CD4-positive, alpha-beta T cell (primary cell): ENCODE measurements at regions not wholly inside any gene's neighbourhood (a gene's known extent, or its start where the extent isn't known, plus 50 kb on each side); places are given as distances from the start of the nearest gene placed in this dataset.
"Not testable (repeated sequence)": the region's sequence is repeated elsewhere in the genome, so short reads cannot be mapped to it uniquely, and the experiment has no call there.

Source experiments
- ATAC-seq: fragments of 200-7000 bp; cut with Tn5 transposase; one replicate; pipeline ENCODE4 v1.10.0; 2022; ENCODE audit warnings: mild to moderate bottlenecking; ENCODE audit not compliant: poor library complexity
- CTCF ChIA-PET: fragments of 350-600 bp; sonication (Branson Sonifier 250); formaldehyde crosslinking; loops from one replicate; lab custom pipeline; 2021; ENCODE audit warnings: antibody characterized with exemption, inconsistent platforms; lab: Charles Lee
- POLR2A ChIA-PET: fragments of 350-600 bp; sonication (Branson Sonifier 250); formaldehyde crosslinking; loops from one replicate; lab custom pipeline; 2021; ENCODE audit warnings: antibody characterized with exemption, inconsistent platforms; lab: Charles Lee
- DNase-seq, 14 experiments: peaks; one replicate each; pipeline ENCODE4 v3.0.0-alpha.2; 2013 to 2020; ENCODE audit warnings: mixed read lengths in 2 of 14
- H3K27ac ChIP-seq, 2 donors: one replicate each; pipeline versions ENCODE4 v1.5.1 to v1.7.0; 2013; ENCODE audit warnings: low read length in 2 of 2, low read depth in 1 of 2, mild to moderate bottlenecking in 1 of 2
- H3K27me3 ChIP-seq, 2 experiments: 1 replicate in 1 of 2; 2 replicates in 1 of 2; pipeline versions ENCODE4 v1.6.1 to v1.7.0; 2013; ENCODE audit warnings: low read length in 2 of 2, control low read depth in 1 of 2, mild to moderate bottlenecking in 1 of 2, moderate library complexity in 1 of 2; ENCODE audit not compliant: insufficient read depth in 2 of 2, control insufficient read depth in 1 of 2
- H3K36me3 ChIP-seq: one replicate; pipeline ENCODE4 v1.6.1; 2013; ENCODE audit warnings: low read length, control low read depth; ENCODE audit not compliant: insufficient read depth
- H3K4me1 ChIP-seq: one replicate; pipeline ENCODE4 v1.6.1; 2013; ENCODE audit warnings: low read length, control low read depth; ENCODE audit not compliant: insufficient read depth
- H3K4me3 ChIP-seq: one replicate; pipeline ENCODE4 v1.5.1; 2013; ENCODE audit warnings: mild to moderate bottlenecking, low read length, moderate library complexity
- H3K9me3 ChIP-seq, 2 experiments: 1 replicate in 1 of 2; 2 replicates in 1 of 2; pipeline versions ENCODE4 v1.6.1 to v1.7.0; 2013; ENCODE audit warnings: low read length in 2 of 2, mild to moderate bottlenecking in 2 of 2, control low read depth in 1 of 2, moderate library complexity in 1 of 2; ENCODE audit not compliant: control insufficient read depth in 1 of 2, insufficient read depth in 1 of 2
- H3K27ac Mint-ChIP-seq: one replicate; pipeline ENCODE4 v1.8.0; 2020; ENCODE audit warnings: mixed read lengths
- H3K27me3 Mint-ChIP-seq: one replicate; pipeline ENCODE4 v1.8.0; 2021; ENCODE audit warnings: mixed read lengths
- H3K36me3 Mint-ChIP-seq: one replicate; pipeline ENCODE4 v1.8.0; 2021; ENCODE audit warnings: low read depth, mixed read lengths
- H3K4me1 Mint-ChIP-seq: one replicate; pipeline ENCODE4 v1.8.0; 2021; ENCODE audit warnings: low read depth, mixed read lengths
- H3K4me3 Mint-ChIP-seq: one replicate; pipeline ENCODE4 v1.8.0; 2020; ENCODE audit warnings: mild to moderate bottlenecking, mixed read lengths
- H3K9me3 Mint-ChIP-seq: one replicate; pipeline ENCODE4 v1.8.0; 2020; ENCODE audit warnings: mixed read lengths
- CTCF ChIP-seq: fragments of 200-600 bp; IDR thresholded peaks from one replicate; pipeline ENCODE4 v1.8.0; 2022; ENCODE audit warnings: antibody characterized with exemption, mild to moderate bottlenecking
- intact Hi-C, 2 experiments: fragments of 100-400 bp; cut with DNase I in 1 of 2; cut with micrococcal nuclease in 1 of 2; formaldehyde crosslinking; loops; one replicate each; pipeline versions ENCODE4 v1.15.1 to v1.9.0; 2023 to 2025; cut with DNase I, micrococcal nuclease

GRCh38 chr10:30709700-30710358, 80.3 kb upstream of the LYZL2 start:
- no peaks in the 10 kb centered on the region for H3K36me3 ChIP-seq
- no peaks in the 10 kb centered on the region for H3K27me3 ChIP-seq
- POLR2A ChIA-PET, result no interaction called here
- Mint-ChIP-seq H3K9me3 (peaks cover 4% of the 10 kb centered on the region), H3K27ac (no peak overlapping the region), H3K4me3 (no peak overlapping the region), H3K27me3 (no peaks in the 10 kb centered on the region), H3K36me3 (peaks cover 4% of the 10 kb centered on the region), H3K4me1 (peaks cover 16% of the 10 kb centered on the region)
- no peak for DNase-seq
- intact Hi-C loops, result loop anchor here (5.0 to 10.0 kb wide), 5 partner anchors 325 to 1347 kb away; partner anchors contain the start of genes KIF5B (in 1 of the 2), ZEB1 (in 1 of the 2) and ZNF438 (in 1 of the 2)
- no peak overlapping the region for H3K4me3 ChIP-seq
- no peak for TF ChIP-seq CTCF
- H3K27ac ChIP-seq, result no peak overlapping the region
- H3K4me1 ChIP-seq, result peaks cover 18% of the 10 kb centered on the region
- ATAC-seq, result no peak
- CTCF ChIA-PET, result interaction anchor here (1.2 kb wide), 1 partner anchor 9 kb away, joined by 7 read pairs; no protein-coding TSS in a partner anchor
- H3K9me3 ChIP-seq, result peaks cover 4 to 11% of the 10 kb centered on the region in 2 experiments

- Histone ChIP-seq H3K9me3 (peaks cover 4 to 9% of the 10 kb centered on the region in 2 experiments), H3K36me3 (no peaks in the 10 kb centered on the region), H3K27ac (no peak overlapping the region), H3K4me1 (peaks cover 24% of the 10 kb centered on the region), H3K27me3 (no peaks in the 10 kb centered on the region), H3K4me3 (no peak overlapping the region)
- H3K27ac Mint-ChIP-seq, result peak overlapping the region; percentile 66
- intact Hi-C loops, result loop anchor here (5.0 to 10.0 kb wide), 5 partner anchors 326 to 1348 kb away; partner anchors contain the start of genes KIF5B (in 1 of the 2), ZEB1 (in 1 of the 2) and ZNF438 (in 1 of the 2)
- peaks cover 4% of the 10 kb centered on the region for H3K36me3 Mint-ChIP-seq
- TF ChIP-seq CTCF, result no peak
- DNase-seq (peak in 1 of 14 experiments; percentile 25), ATAC-seq (no peak)
- H3K27me3 Mint-ChIP-seq, result no peaks in the 10 kb centered on the region
- ChIA-PET POLR2A (interaction anchor here (0.5 kb wide), 1 partner anchor 62 kb away, joined by 3 read pairs; no protein-coding TSS in a partner anchor), CTCF (interaction anchor here (0.8 to 1.2 kb wide), 2 partner anchors 9 to 13 kb away, joined by 3 to 7 read pairs; no protein-coding TSS in a partner anchor)
- peaks cover 4% of the 10 kb centered on the region for H3K9me3 Mint-ChIP-seq
- H3K4me3 Mint-ChIP-seq, result peak overlapping the region; percentile 22
- peaks cover 22% of the 10 kb centered on the region for H3K4me1 Mint-ChIP-seq
These were observed 79.7 kb upstream of the LYZL2 start for GRCh38 chr10:30709229-30709628.

GRCh38 chr10:30708234-30708633, 78.7 kb upstream of the LYZL2 start:
- no peak overlapping the region for H3K4me3 ChIP-seq
- ATAC-seq, result no peak
- peaks cover 34% of the 10 kb centered on the region for H3K4me1 ChIP-seq
- H3K9me3 ChIP-seq, result no peaks in the 10 kb centered on the region
- H3K27me3 ChIP-seq, result no peaks in the 10 kb centered on the region
- CTCF ChIA-PET, result no interaction called here
- H3K9me3 Mint-ChIP-seq, result peaks cover 2% of the 10 kb centered on the region
- no peak overlapping the region for H3K27ac ChIP-seq
- no peak overlapping the region for H3K27ac Mint-ChIP-seq
- no peaks in the 10 kb centered on the region for H3K36me3 ChIP-seq
- H3K27me3 Mint-ChIP-seq, result no peaks in the 10 kb centered on the region
- H3K4me3 Mint-ChIP-seq, result no peak overlapping the region
- H3K36me3 Mint-ChIP-seq, result peaks cover 4% of the 10 kb centered on the region
- TF ChIP-seq CTCF, result no peak
- peaks cover 32% of the 10 kb centered on the region for H3K4me1 Mint-ChIP-seq
- intact Hi-C loops, result loop anchor here (5.0 to 10.0 kb wide), 5 partner anchors 327 to 1349 kb away; partner anchors contain the start of genes KIF5B (in 1 of the 2), ZEB1 (in 1 of the 2) and ZNF438 (in 1 of the 2)
- DNase-seq, result no peak
- POLR2A ChIA-PET, result no interaction called here

GRCh38 chr10:30706189-30706588, 76.6 kb upstream of the LYZL2 start:
- ATAC-seq, DNase-seq, CTCF ChIA-PET, H3K4me3 ChIP-seq, H3K27me3 ChIP-seq, H3K36me3 Mint-ChIP-seq, H3K36me3 ChIP-seq, H3K4me3 Mint-ChIP-seq, H3K9me3 ChIP-seq, H3K9me3 Mint-ChIP-seq, H3K27me3 Mint-ChIP-seq: not testable (repeated sequence)
- POLR2A ChIA-PET, result interaction anchor here (1.1 to 1.3 kb wide), 2 partner anchors 79 to 326 kb away, joined by 4 read pairs; no protein-coding TSS in a partner anchor
- Mint-ChIP-seq H3K27ac (peak overlapping the region; percentile 99), H3K4me1 (peaks cover 51% of the 10 kb centered on the region)
- Histone ChIP-seq H3K4me1 (peaks cover 53% of the 10 kb centered on the region), H3K27ac (peak overlapping the region; percentile 66 to 85)
- intact Hi-C loops, result loop anchor here (5.0 to 10.0 kb wide), 5 partner anchors 329 to 1351 kb away; partner anchors contain the start of genes KIF5B (in 1 of the 2), ZEB1 (in 1 of the 2) and ZNF438 (in 1 of the 2)
